ENCODE measurements at regions not wholly inside any gene's neighbourhood (a gene's known extent, or its start where the extent isn't known, plus 50 kb on each side); places are given as distances from the start of the nearest gene placed in this dataset.

DNA sequence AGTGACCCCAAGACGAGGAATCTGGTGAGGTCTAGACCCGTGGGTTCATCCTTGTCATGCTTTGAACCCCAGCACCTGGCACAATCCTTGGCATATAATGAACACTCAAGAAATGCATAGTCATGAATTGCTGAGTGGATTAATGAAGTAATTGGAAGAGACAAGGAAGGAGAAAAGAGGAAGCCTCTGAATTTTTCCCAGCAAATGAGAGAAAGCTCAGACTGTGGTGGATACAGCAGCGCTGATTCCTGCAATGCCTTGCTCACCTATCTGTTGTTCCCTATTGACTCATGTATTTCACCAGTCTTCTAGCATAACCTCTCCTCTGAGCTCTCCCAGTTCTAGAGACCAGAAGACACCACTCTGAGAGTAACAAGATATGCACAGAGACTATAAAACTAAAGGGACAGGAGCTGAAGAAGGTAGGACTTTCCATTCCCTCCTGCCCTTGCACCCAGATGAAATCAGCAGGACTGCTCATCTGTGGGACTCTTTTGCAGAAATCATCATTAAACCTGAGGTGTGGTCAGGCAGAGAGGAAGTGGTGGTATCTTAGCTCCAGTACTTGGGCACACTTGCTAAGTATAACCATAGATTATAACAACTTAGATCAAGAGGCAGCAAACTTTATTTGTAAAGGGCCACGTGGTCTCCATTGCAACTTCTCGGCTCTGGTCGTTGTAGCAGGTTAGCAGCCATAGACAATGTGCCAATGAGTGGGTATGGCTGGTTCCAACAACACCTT, 102.8 kb downstream of the MAF start:
- TF ChIP-seq CTCF (conservative IDR thresholded peaks at IDR 0.05; ENCODE audit: low read length): no peak
- TF ChIP-seq EZH2phosphoT487 (IDR thresholded peaks at IDR 0.05; ENCODE audit: borderline replicate concordance, low read depth, low read length): no peak
- Histone ChIP-seq H2AFZ (ENCODE audit: low read length) (no peak overlapping the region), H4K20me1 (ENCODE audit: insufficient read depth, low read length) (no peaks in the 10 kb centered on the region), H3K79me2 (ENCODE audit: insufficient read depth, low read depth, low read length) (no peaks in the 10 kb centered on the region), H3K36me3 (ENCODE audit: insufficient read depth, low read length) (no peaks in the 10 kb centered on the region), H3K4me1 (ENCODE audit: insufficient read depth, low read length, poor library complexity, severe bottlenecking) (no peaks in the 10 kb centered on the region), H3K9me2 (ENCODE audit: insufficient read depth, low read length) (no peaks in the 10 kb centered on the region), H3K4me2 (ENCODE audit: low read length) (no peak overlapping the region), H3K4me3 (ENCODE audit: low read depth, low read length, poor library complexity, severe bottlenecking) (no peak overlapping the region), H3K27ac (ENCODE audit: low read depth, low read length, poor library complexity, severe bottlenecking) (no peak overlapping the region), H3K9me3 (ENCODE audit: low read length) (no peaks in the 10 kb centered on the region)
- BruUV-seq (replicated peaks): no TSS peak
- DNase-seq (ENCODE audit: low spot score): no peak
- ChIA-PET POLR2A (no interaction called here), CTCF (ENCODE audit: unreplicated experiment) (no interaction called here)
- intact Hi-C loops (cut with micrococcal nuclease; ENCODE audit: unreplicated experiment): no loop called here

DNA sequence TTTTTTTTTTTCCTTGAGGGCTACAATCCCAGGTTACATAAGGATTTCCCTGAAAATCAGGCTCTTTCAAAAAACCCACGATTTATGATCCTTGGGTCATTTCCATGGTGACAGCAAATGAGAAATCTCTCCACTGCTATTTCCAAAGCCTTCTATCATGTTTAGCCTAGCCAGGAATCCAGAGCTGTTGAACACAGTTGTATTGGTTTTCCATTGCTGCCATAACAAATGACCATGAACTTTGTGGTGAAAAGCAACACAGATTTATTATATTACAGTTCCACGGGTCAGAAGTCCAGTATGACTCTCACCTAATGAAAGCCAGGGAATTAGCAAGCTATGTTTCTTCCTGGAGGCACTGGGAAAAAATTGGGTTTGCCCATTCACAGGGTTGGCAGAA, 106.6 kb downstream of the MAF start:
- H3K79me2 ChIP-seq (ENCODE audit: insufficient read depth, low read depth, low read length): no peaks in the 10 kb centered on the region
- H3K4me2 ChIP-seq (ENCODE audit: low read length): no peak overlapping the region
- no peak overlapping the region for H3K4me3 ChIP-seq (ENCODE audit: low read depth, low read length, poor library complexity, severe bottlenecking)
- H3K27ac ChIP-seq (ENCODE audit: low read depth, low read length, poor library complexity, severe bottlenecking): no peak overlapping the region
- DNase-seq (ENCODE audit: low spot score): no peak
- H3K36me3 ChIP-seq (ENCODE audit: insufficient read depth, low read length): no peaks in the 10 kb centered on the region
- no peaks in the 10 kb centered on the region for H3K9me2 ChIP-seq (ENCODE audit: insufficient read depth, low read length)
- TF ChIP-seq CTCF (conservative IDR thresholded peaks at IDR 0.05; ENCODE audit: low read length) (no peak), EZH2phosphoT487 (IDR thresholded peaks at IDR 0.05; ENCODE audit: borderline replicate concordance, low read depth, low read length) (no peak)
- intact Hi-C loops (cut with micrococcal nuclease; ENCODE audit: unreplicated experiment): no loop called here
- H4K20me1 ChIP-seq (ENCODE audit: insufficient read depth, low read length): no peaks in the 10 kb centered on the region
- H3K4me1 ChIP-seq (ENCODE audit: insufficient read depth, low read length, poor library complexity, severe bottlenecking): no peaks in the 10 kb centered on the region
- no TSS peak for BruUV-seq (replicated peaks)
- CTCF ChIA-PET (ENCODE audit: unreplicated experiment): no interaction called here
- no peak overlapping the region for H2AFZ ChIP-seq (ENCODE audit: low read length)
- no peaks in the 10 kb centered on the region for H3K9me3 ChIP-seq (ENCODE audit: low read length)
- POLR2A ChIA-PET: interaction anchor here (0.6 kb wide), 1 partner anchor 57 kb away, joined by 3 read pairs; no protein-coding TSS in a partner anchor

DNA sequence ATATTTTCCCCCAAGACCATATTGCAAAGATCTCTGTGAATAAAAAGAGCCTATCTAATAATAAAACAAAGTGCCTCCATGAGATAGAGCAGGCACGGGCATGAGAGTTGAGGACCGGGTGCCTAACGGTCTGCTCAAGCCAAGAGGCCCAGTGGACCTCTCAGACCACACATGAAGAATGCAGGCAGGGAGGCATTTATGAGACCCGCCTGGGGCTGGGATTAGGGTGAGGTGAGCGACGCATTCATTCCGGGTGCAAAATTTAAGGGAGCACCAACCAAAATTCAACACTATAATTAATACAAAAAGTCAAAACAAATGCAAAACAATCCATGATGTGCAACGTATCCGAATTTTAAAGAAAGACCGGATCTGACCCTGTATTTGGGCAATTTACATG, 108.5 kb downstream of the MAF start:
- H3K4me3 ChIP-seq (ENCODE audit: low read depth, low read length, poor library complexity, severe bottlenecking): no peak overlapping the region
- DNase-seq (ENCODE audit: low spot score): no peak
- H3K9me3 ChIP-seq (ENCODE audit: low read length): no peaks in the 10 kb centered on the region
- no peak overlapping the region for H2AFZ ChIP-seq (ENCODE audit: low read length)
- TF ChIP-seq EZH2phosphoT487 (IDR thresholded peaks at IDR 0.05; ENCODE audit: borderline replicate concordance, low read depth, low read length) (no peak), CTCF (conservative IDR thresholded peaks at IDR 0.05; ENCODE audit: low read length) (no peak)
- POLR2A ChIA-PET: no interaction called here
- no peak overlapping the region for H3K27ac ChIP-seq (ENCODE audit: low read depth, low read length, poor library complexity, severe bottlenecking)
- CTCF ChIA-PET (ENCODE audit: unreplicated experiment): no interaction called here
- H3K4me1 ChIP-seq (ENCODE audit: insufficient read depth, low read length, poor library complexity, severe bottlenecking): no peaks in the 10 kb centered on the region
- no TSS peak for BruUV-seq (replicated peaks)
- no peak overlapping the region for H3K4me2 ChIP-seq (ENCODE audit: low read length)
- no peaks in the 10 kb centered on the region for H3K36me3 ChIP-seq (ENCODE audit: insufficient read depth, low read length)
- intact Hi-C loops (cut with micrococcal nuclease; ENCODE audit: unreplicated experiment): no loop called here
- no peaks in the 10 kb centered on the region for H3K9me2 ChIP-seq (ENCODE audit: insufficient read depth, low read length)
- no peaks in the 10 kb centered on the region for H4K20me1 ChIP-seq (ENCODE audit: insufficient read depth, low read length)
- no peaks in the 10 kb centered on the region for H3K79me2 ChIP-seq (ENCODE audit: insufficient read depth, low read depth, low read length)
